ENCODE measurements at regions not wholly inside any gene's neighbourhood (a gene's known extent, or its start where the extent isn't known, plus 50 kb on each side); places are given as distances from the start of the nearest gene placed in this dataset.

GRCh38 chr15:58293622-58294550, 137.9 kb upstream of the LIPC start:
- no peaks in the 10 kb centered on the region for H3K36me3 ChIP-seq
- no peaks in the 10 kb centered on the region for H3K9me3 ChIP-seq (ENCODE audit: low read depth)
- no peaks in the 10 kb centered on the region for H3K27me3 ChIP-seq
- H3K4me1 ChIP-seq (ENCODE audit: low read depth): no peaks in the 10 kb centered on the region
- no peak overlapping the region for H3K4me3 ChIP-seq
- TF ChIP-seq CTCF (IDR thresholded peaks at IDR 0.05; ENCODE audit: low read depth, low read length): no peak
- no peak for DNase-seq (ENCODE audit: low read depth in 1 of 2, low spot score in 1 of 2)
- no peak overlapping the region for H3K27ac ChIP-seq

GRCh38 chr15:58294681-58295254, 137.0 kb upstream of the LIPC start:
- Histone ChIP-seq H3K4me1 (ENCODE audit: low read depth) (no peaks in the 10 kb centered on the region), H3K27me3 (no peaks in the 10 kb centered on the region), H3K27ac (no peak overlapping the region), H3K36me3 (no peaks in the 10 kb centered on the region), H3K9me3 (ENCODE audit: low read depth) (no peaks in the 10 kb centered on the region), H3K4me3 (no peak overlapping the region)
- no peak for DNase-seq (ENCODE audit: low read depth in 1 of 2, low spot score in 1 of 2)
- TF ChIP-seq CTCF (IDR thresholded peaks at IDR 0.05; ENCODE audit: low read depth, low read length): no peak

DNA sequence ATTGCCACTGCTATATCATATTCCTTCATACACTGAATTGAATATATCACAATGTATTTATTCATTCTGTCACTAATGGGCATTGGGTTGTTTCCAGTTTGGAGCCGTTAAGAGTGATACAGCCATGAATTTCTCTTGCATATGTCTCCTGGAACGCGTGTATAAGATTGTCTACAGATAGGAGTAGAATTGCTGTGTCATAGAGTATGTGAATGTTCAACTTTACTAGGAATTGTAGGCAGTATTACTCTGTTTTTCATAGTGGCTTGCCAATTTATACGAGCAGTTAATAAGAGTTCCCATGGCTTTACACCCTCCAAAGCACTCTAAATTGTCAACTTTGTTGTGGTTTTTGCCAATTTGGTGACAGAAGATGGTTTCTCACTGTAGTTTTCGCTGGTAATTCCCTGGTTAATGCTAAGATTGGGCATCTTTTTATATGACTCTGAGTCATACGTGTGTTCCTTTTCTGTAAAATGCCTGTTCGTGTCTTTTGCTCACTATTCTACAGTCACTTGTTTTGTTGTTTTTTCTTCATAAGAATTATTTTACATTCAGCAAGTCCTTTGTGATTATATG, 136.1 kb upstream of the LIPC start:
- H3K27ac ChIP-seq: no peak overlapping the region
- no peaks in the 10 kb centered on the region for H3K27me3 ChIP-seq
- no peak overlapping the region for H3K4me3 ChIP-seq
- no peaks in the 10 kb centered on the region for H3K4me1 ChIP-seq (ENCODE audit: low read depth)
- DNase-seq (ENCODE audit: low read depth in 1 of 2, low spot score in 1 of 2): no peak
- no peaks in the 10 kb centered on the region for H3K36me3 ChIP-seq
- no peak for TF ChIP-seq CTCF (IDR thresholded peaks at IDR 0.05; ENCODE audit: low read depth, low read length)
- H3K9me3 ChIP-seq (ENCODE audit: low read depth): no peaks in the 10 kb centered on the region

GRCh38 chr15:58296276-58296675, 135.5 kb upstream of the LIPC start:
- Histone ChIP-seq H3K4me3 (no peak overlapping the region), H3K4me1 (ENCODE audit: low read depth) (no peaks in the 10 kb centered on the region), H3K27ac (no peak overlapping the region), H3K36me3 (no peaks in the 10 kb centered on the region), H3K27me3 (no peaks in the 10 kb centered on the region), H3K9me3 (ENCODE audit: low read depth) (no peaks in the 10 kb centered on the region)
- TF ChIP-seq CTCF (IDR thresholded peaks at IDR 0.05; ENCODE audit: low read depth, low read length): no peak
- no peak for DNase-seq (ENCODE audit: low read depth in 1 of 2, low spot score in 1 of 2)

DNA sequence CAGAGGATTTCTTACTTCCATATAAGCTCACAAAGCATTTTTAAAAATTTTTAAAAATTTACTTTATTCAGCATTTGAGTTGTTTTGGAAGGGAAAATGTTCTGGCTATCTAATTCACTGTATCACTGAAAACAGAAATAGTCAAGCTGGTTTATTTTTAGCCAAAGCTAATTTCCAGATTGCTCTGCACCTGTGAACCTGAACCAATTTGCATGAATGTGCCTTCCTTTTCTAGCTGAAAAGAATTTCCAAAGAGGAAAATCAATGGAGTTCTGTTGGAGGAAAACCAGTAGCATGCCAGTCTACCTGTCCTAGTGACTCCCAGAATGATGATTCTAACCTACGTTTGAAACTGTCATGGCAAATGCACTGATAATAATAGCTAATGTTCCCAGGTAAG, 134.2 kb upstream of the LIPC start:
- no peak overlapping the region for H3K27ac ChIP-seq
- no peaks in the 10 kb centered on the region for H3K27me3 ChIP-seq
- no peaks in the 10 kb centered on the region for H3K4me1 ChIP-seq (ENCODE audit: low read depth)
- H3K9me3 ChIP-seq (ENCODE audit: low read depth): no peaks in the 10 kb centered on the region
- TF ChIP-seq CTCF (IDR thresholded peaks at IDR 0.05; ENCODE audit: low read depth, low read length): no peak
- no peaks in the 10 kb centered on the region for H3K36me3 ChIP-seq
- no peak overlapping the region for H3K4me3 ChIP-seq
- no peak for DNase-seq (ENCODE audit: low read depth in 1 of 2, low spot score in 1 of 2)

All from cardiac muscle cell (in vitro differentiated cells and primary cell).